ENCODE measurements at regions not wholly inside any gene's neighbourhood (a gene's known extent, or its start where the extent isn't known, plus 50 kb on each side); places are given as distances from the start of the nearest gene placed in this dataset.

GRCh38 chr20:7820897-7821296 is 119.4 kb downstream of the HAO1 start:
- Histone ChIP-seq H3K79me2 (ENCODE audit: low read length) (no peaks in the 10 kb centered on the region), H3K9me3 (replicated peaks; ENCODE audit: insufficient read depth, low read length) (no peaks in the 10 kb centered on the region), H3K36me3 (replicated peaks; ENCODE audit: insufficient read depth, low read length) (no peaks in the 10 kb centered on the region), H3K27me3 (replicated peaks; ENCODE audit: insufficient read depth, low read length) (no peaks in the 10 kb centered on the region), H3F3A (ENCODE audit: insufficient read depth, low read length) (no peaks in the 10 kb centered on the region), H3K4me2 (ENCODE audit: low read depth, low read length) (no peak overlapping the region), H3K9me2 (replicated peaks; ENCODE audit: insufficient read depth, low read length) (no peaks in the 10 kb centered on the region), H4K20me1 (ENCODE audit: insufficient read depth, low read length) (no peaks in the 10 kb centered on the region), H3K4me1 (ENCODE audit: low read length) (no peaks in the 10 kb centered on the region), H3K27ac (ENCODE audit: low read length) (no peak overlapping the region), H3K9ac (ENCODE audit: low read length) (no peak overlapping the region), H2AFZ (ENCODE audit: low read length) (no peak overlapping the region), H3K4me3 (ENCODE audit: low read length) (no peak overlapping the region)
- DNase-seq: no peak
- TF ChIP-seq CTCF (IDR thresholded peaks at IDR 0.05; ENCODE audit: low read length): no peak
- TF ChIP-seq EZH2 (optimal IDR thresholded peaks at IDR 0.05; ENCODE audit: low read depth, low read length): no peak
- TF ChIP-seq EZH2phosphoT487 (IDR thresholded peaks at IDR 0.05; ENCODE audit: low read length): no peak

GRCh38 chr20:7822772-7823171 is 117.5 kb downstream of the HAO1 start:
- Histone ChIP-seq H3K27me3 (replicated peaks; ENCODE audit: insufficient read depth, low read length) (no peaks in the 10 kb centered on the region), H4K20me1 (ENCODE audit: insufficient read depth, low read length) (no peaks in the 10 kb centered on the region), H3K79me2 (ENCODE audit: low read length) (no peaks in the 10 kb centered on the region), H2AFZ (ENCODE audit: low read length) (no peak overlapping the region), H3K9ac (ENCODE audit: low read length) (no peak overlapping the region), H3K27ac (ENCODE audit: low read length) (no peak overlapping the region), H3K9me2 (replicated peaks; ENCODE audit: insufficient read depth, low read length) (no peaks in the 10 kb centered on the region), H3K4me2 (ENCODE audit: low read depth, low read length) (no peak overlapping the region), H3K4me3 (ENCODE audit: low read length) (no peak overlapping the region), H3F3A (ENCODE audit: insufficient read depth, low read length) (no peaks in the 10 kb centered on the region), H3K4me1 (ENCODE audit: low read length) (no peaks in the 10 kb centered on the region), H3K9me3 (replicated peaks; ENCODE audit: insufficient read depth, low read length) (no peaks in the 10 kb centered on the region), H3K36me3 (replicated peaks; ENCODE audit: insufficient read depth, low read length) (no peaks in the 10 kb centered on the region)
- TF ChIP-seq EZH2 (optimal IDR thresholded peaks at IDR 0.05; ENCODE audit: low read depth, low read length) (no peak), CTCF (IDR thresholded peaks at IDR 0.05; ENCODE audit: low read length) (no peak), EZH2phosphoT487 (IDR thresholded peaks at IDR 0.05; ENCODE audit: low read length) (no peak)
- DNase-seq: no peak

DNA sequence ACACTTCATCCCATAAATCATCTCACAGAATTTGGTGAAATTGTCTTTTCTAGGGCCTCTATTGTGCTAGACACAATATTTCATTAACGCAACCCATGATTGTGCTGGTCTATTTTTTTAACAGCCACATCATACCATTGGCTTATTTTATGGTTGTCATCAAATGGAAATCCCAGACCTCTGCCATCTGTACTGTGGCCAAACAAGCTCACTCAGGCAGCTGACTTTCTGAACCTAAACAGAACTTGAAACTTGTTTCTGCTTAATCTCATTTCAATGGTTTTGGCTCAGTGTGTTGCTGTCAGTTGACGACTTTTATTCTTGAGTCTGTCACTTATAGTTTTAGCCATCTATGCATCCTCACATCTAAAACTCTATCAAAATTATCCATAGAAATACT is 111.8 kb downstream of the HAO1 start:
- Histone ChIP-seq H3K9me2 (replicated peaks; ENCODE audit: insufficient read depth, low read length) (no peaks in the 10 kb centered on the region), H3K4me3 (ENCODE audit: low read length) (no peak overlapping the region)
- TF ChIP-seq EZH2phosphoT487 (IDR thresholded peaks at IDR 0.05; ENCODE audit: low read length) (no peak), CTCF (IDR thresholded peaks at IDR 0.05; ENCODE audit: low read length) (no peak), EZH2 (optimal IDR thresholded peaks at IDR 0.05; ENCODE audit: low read depth, low read length) (no peak)

More for the DNA sequence above, 111.8 kb downstream of the HAO1 start:
- DNase-seq: no peak
- Histone ChIP-seq H3K36me3 (replicated peaks; ENCODE audit: insufficient read depth, low read length) (no peaks in the 10 kb centered on the region), H3K9me3 (replicated peaks; ENCODE audit: insufficient read depth, low read length) (no peaks in the 10 kb centered on the region), H3K4me2 (ENCODE audit: low read depth, low read length) (no peak overlapping the region), H3K4me1 (ENCODE audit: low read length) (no peaks in the 10 kb centered on the region), H3K79me2 (ENCODE audit: low read length) (no peaks in the 10 kb centered on the region), H3F3A (ENCODE audit: insufficient read depth, low read length) (no peaks in the 10 kb centered on the region), H3K9ac (ENCODE audit: low read length) (no peak overlapping the region), H4K20me1 (ENCODE audit: insufficient read depth, low read length) (no peaks in the 10 kb centered on the region), H3K27ac (ENCODE audit: low read length) (no peak overlapping the region), H3K27me3 (replicated peaks; ENCODE audit: insufficient read depth, low read length) (no peaks in the 10 kb centered on the region), H2AFZ (ENCODE audit: low read length) (no peak overlapping the region)
